Stimulated activated CD4-positive, alpha-beta T cell treated with anti-CD3 and anti-CD28 coated beads, Interleukin-15, amount 100 ng/mL, for 24 hours (primary cell): ENCODE measurements at regions not wholly inside any gene's neighbourhood (a gene's known extent, or its start where the extent isn't known, plus 50 kb on each side); places are given as distances from the start of the nearest gene placed in this dataset.

Source experiments
- DNase-seq: peaks from one replicate; pipeline ENCODE4 v3.0.0-alpha.2; 2020

DNA sequence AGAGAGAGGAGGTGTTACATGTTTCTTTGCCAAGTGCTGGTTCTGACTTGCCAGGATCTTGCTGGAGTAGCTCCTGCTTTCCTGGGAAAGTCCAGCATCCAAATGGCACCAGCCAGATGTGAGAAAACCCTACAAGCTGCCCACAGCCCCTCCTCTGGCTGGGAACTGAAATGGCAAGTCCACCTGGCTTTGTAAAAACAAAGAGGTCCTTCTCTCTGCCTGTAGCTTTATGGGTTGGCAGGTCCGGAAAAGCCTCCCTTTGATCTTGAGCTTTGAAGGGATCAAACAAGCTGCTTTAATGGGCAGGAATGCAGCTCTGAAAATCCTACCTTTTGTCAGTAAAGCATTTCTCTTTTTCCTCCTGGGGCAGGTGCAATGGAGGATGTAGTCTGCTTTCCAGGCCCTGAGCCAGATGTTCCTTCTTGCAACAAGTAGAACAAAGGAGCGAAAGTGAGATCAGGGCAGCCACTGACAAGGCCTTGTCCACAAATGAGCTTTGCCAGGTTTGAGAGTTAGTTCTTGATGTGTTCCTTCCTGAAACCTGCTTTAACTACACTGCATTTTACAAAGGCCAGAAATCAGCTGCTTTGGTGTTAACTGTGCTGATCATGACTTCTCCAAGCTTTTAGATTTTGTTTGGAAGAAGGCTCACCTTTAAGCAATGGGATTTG is 456.7 kb downstream of the ZNF608 start:
- no peak for DNase-seq

GRCh38 chr5:124289130-124289529 is 457.3 kb downstream of the ZNF608 start:
- no peak for DNase-seq

GRCh38 chr5:124287813-124288212 is 458.6 kb downstream of the ZNF608 start:
- no peak for DNase-seq

DNA sequence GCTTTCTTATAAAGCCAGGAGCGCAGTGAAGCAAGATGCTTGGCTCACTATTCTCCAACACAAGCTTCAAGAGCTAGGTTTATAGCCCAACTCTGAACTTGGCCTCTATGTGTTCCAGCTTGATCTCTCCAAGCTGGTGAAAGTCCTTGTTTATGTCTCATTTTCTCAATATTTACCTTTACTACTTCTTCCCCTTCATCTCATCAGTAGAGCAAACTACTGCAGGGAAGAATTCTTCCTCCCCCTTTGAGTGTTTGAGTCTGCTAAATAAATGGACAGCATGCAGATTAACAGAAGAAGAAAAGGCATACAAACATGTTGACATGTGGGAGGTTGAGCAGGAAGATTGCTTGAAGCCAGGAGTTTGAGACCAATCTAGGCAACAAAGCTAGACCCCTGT is 460.7 kb downstream of the ZNF608 start:
- DNase-seq = no peak

- no peak for DNase-seq
Observed at GRCh38 chr5:124285071-124285470, 461.4 kb downstream of the ZNF608 start.

DNA sequence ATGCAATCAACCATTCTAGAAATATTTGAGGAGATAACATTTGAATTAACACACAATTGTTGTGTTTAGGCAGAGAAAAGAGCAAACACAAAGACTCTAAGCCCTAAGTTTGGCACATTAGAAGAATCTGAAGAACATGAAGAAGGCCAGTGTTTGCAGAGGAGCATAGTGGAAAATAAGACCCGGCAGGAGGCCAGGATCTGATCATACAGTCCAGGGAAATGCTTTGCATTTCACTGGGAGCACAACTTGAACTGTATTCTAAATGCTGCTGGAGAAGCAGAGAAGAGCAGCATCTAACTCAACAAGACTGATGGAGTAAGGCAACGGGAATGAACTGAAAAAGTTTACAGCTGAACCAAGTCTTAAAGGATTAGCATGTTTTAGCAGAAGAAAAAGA is 463.4 kb downstream of the ZNF608 start:
- DNase-seq = no peak

GRCh38 chr5:124280079-124280478 is 466.4 kb downstream of the ZNF608 start:
- DNase-seq = no peak

DNA sequence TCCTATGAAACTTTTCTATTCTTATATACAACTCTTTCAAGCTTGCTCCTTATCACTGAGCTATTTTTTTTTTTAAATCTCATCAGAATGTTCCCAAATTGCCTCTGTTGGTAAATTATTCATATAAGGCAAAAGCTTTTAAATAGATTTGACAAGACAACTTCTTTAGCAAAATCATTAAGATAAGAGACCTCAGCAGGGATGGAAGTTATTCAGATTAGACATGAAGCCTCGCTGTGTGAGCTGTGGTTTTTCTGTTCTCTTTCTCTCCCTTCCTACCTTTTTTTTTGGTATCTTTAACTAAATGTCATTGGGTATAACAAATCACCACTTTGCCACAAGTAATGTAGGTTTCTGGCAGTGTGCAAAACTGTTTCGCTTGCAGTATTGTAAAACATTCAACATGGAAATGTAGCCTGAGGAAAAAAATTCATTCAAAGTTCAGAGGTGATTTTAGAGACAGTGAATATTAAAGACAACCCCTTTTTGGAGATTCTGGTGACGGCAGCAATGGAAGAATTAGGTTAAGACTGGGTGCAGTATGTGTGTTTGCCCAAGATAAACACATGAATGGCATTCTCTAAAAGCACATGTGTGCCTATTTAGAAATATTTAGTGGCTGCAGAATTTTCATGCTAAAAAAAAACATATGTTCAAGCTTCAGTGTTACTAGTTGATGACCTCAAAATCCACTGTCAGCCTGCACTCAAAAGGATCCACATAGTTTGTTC is 467.1 kb downstream of the ZNF608 start:
- DNase-seq = no peak

GRCh38 chr5:124278636-124279035 is 467.8 kb downstream of the ZNF608 start:
- DNase-seq = no peak

- DNase-seq = no peak
Observed at GRCh38 chr5:124277767-124278545, 468.5 kb downstream of the ZNF608 start.

GRCh38 chr5:124276166-124276565 is 470.3 kb downstream of the ZNF608 start:
- no peak for DNase-seq

- no peak for DNase-seq
Observed at GRCh38 chr5:124274949-124275348, 471.5 kb downstream of the ZNF608 start.

GRCh38 chr5:124264499-124264898 is 481.9 kb downstream of the ZNF608 start:
- no peak for DNase-seq

DNA sequence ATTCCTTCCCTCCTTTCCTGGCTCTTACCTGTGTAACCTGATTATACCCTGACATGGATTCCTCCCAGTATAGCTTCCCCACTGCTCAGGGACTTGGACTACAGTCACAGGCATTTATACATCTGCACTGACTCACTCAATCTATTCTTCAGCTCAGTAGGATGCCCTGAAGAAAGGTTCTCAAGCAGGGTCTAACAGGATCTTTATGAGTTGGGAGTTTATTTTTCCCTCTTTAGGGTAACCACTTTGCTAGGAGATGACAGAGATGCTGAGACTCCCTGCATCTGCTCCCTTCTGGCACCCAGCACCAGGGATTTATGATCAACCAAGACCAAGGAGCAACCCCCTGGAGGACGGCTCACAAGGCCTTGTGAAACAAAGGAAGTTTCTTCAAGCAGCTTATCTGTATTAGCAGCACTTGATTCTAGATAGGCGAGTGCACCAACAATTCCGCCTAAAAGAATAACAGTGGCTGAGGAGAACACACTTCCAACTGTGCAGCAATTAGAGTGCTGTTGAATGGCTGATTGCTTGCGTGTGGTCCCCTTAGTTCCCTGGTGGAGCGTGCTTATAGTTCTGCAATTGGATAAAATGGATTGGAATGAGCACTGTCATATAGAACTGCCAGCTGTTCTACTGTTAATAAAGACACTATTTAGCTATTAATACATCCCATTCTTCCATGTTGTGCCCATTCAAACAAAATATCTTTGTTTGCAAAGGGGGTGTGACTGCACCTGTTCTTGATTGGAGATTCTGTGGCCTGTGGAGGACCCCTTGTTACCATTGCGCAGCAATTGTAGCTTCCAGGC is 482.6 kb downstream of the ZNF608 start:
- DNase-seq = no peak

GRCh38 chr5:124262991-124263571 is 483.4 kb downstream of the ZNF608 start:
- DNase-seq = no peak

- no peak for DNase-seq
Observed at GRCh38 chr5:124262470-124262869, 484.0 kb downstream of the ZNF608 start.

- DNase-seq = no peak
Observed at GRCh38 chr5:124261848-124262247, 484.6 kb downstream of the ZNF608 start.

DNA sequence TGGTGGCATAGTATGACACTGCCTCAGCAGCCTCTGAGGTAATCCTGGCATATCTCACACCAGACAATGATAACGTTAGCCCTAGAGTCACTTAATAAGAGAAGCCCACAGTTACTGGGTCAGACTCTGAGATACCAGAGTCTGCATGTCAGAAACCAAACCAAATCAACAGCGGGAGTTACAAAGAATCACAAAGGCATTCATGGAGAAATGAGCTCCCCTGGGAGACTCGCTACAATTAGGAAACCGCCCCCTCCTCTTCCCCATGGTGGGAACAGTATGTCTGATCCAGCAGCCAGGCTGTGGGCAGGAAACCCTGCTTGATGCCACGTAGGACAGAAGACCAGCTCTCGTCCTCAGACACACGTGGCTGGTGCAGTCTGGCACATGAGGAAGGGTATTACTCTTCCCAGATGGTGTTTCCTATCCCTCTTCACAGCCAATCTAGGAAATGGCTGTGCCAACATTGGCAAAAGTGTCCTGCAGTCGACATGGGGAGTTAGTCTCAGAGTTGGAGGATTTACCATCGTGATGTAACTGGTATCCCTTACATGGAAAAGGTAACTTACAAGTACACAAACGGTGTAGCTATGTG is 485.4 kb downstream of the ZNF608 start:
- no peak for DNase-seq

- DNase-seq = no peak
Observed at GRCh38 chr5:124259017-124259416, 487.4 kb downstream of the ZNF608 start.

DNA sequence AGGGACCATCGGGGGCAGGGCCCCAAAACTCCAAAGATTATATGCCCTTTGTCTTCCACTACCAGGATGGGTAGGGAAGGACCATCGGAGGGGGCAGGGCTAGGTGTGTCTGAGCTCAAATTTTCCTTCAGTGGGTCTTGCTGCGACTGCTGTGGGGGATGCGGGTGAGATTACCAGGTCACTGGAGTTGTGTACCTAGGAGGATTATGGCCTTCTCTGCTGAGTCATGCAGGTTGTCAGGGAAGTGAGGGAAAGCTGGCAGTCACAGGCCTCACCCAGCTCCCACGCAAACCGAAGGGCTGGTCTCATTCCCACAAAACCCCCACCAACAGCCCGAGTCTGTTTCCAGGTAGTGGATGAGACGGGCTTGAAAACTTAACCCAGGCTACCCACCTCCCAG is 489.4 kb downstream of the ZNF608 start:
- no peak for DNase-seq

DNA sequence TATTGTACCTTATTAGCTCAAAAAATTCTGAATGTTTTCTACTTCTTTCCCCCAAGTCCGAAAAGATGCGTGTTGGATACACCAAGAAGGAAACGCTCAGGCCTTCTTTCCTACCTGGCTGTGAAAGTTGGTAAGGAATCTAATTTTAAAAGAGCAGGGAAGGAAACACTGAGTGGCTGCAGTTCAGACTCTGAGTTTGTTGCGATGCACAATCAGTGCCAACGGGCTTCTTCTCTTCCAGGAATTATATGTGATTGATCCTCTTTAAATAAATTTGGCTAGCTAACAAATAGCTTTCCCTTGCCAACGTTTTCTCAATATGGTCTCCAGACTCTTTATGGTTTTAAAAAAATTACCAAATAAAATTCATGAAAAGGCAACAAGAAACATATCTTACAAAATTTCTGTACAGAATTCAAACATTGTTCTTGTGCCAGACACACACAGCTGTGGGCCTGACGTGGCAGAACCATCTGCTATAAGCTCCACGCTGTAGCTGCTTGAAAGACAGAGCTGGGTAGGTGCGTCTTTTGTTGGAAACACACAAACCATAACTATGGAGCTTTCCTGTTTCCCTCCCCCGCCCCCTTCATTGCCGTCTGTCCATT is 493.1 kb downstream of the ZNF608 start:
- DNase-seq = no peak

GRCh38 chr5:124252747-124253146 is 493.7 kb downstream of the ZNF608 start:
- no peak for DNase-seq
